Panc1 (cell line): ENCODE measurements at regions not wholly inside any gene's neighbourhood (a gene's known extent, or its start where the extent isn't known, plus 50 kb on each side); places are given as distances from the start of the nearest gene placed in this dataset.

Experiments used
- ATAC-seq: fragments of 200-7000 bp; cut with Tn5 transposase; 2 replicates; pipeline ENCODE4 v1.9.1; 2020; ENCODE audit warnings: mild to moderate bottlenecking, moderate library complexity
- BruUV-seq: library from RNA; stranded (reverse); fragments of 400-500 nt; replicated peaks from 2 replicates; lab custom pipeline; 2021; lab: Mats Ljungman, UMichigan
- CTCF ChIA-PET: fragments of 300-600 bp; sonication (Branson Sonifier 250); formaldehyde crosslinking; loops from one replicate; lab custom pipeline; 2022; ENCODE audit warnings: antibody characterized with exemption; lab: Charles Lee
- POLR2A ChIA-PET: fragments of 300-600 bp; sonication (Branson Sonifier 250); formaldehyde crosslinking; loops from one replicate; lab custom pipeline; 2022; ENCODE audit warnings: antibody characterized with exemption; lab: Charles Lee
- DNase-seq: peaks from one replicate; pipeline ENCODE4 v3.0.0-alpha.2; 2010; ENCODE audit warnings: low read depth, low spot score
- H3K27ac ChIP-seq: 2 replicates; pipeline ENCODE4 v1.5.1; 2011; ENCODE audit warnings: mild to moderate bottlenecking, low read length, inconsistent platforms
- H3K27me3 ChIP-seq: fragments of 200-500 bp; sonication (Bioruptor generic); 2 replicates; pipeline ENCODE4 v1.6.0; 2014; ENCODE audit warnings: low read length, inconsistent platforms; ENCODE audit not compliant: control insufficient read depth, insufficient read depth
- H3K36me3 ChIP-seq: fragments of 200-500 bp; sonication (Bioruptor generic); 2 replicates; pipeline ENCODE4 v1.5.1; 2014; ENCODE audit warnings: inconsistent platforms, mild to moderate bottlenecking, low read length, moderate library complexity; ENCODE audit not compliant: control insufficient read depth, insufficient read depth
- H3K4me1 ChIP-seq: 2 replicates; pipeline ENCODE4 v1.5.1; 2011; ENCODE audit warnings: inconsistent platforms, mild to moderate bottlenecking, low read length, moderate library complexity; ENCODE audit not compliant: control insufficient read depth, insufficient read depth
- H3K4me3 ChIP-seq, 2 experiments: 2 replicates each; pipeline ENCODE4 v1.5.1; 2011 to 2012; ENCODE audit warnings: low read depth in 2 of 2, low read length in 2 of 2, mild to moderate bottlenecking in 2 of 2, inconsistent platforms in 1 of 2, moderate library complexity in 1 of 2
- H3K9me3 ChIP-seq: fragments of 200-500 bp; sonication (Bioruptor generic); 2 replicates; pipeline ENCODE4 v1.5.1; 2014; ENCODE audit warnings: low read depth, mild to moderate bottlenecking, inconsistent platforms, low read length, moderate library complexity; ENCODE audit not compliant: control insufficient read depth, insufficient read depth
- POLR2AphosphoS5 ChIP-seq: IDR thresholded peaks from 2 replicates; pipeline ENCODE4 v1.6.1; 2012; ENCODE audit warnings: mild to moderate bottlenecking, low read depth, low read length, moderate library complexity
- SIN3A ChIP-seq: IDR thresholded peaks from 2 replicates; pipeline ENCODE4 v1.6.1; 2012; ENCODE audit warnings: low read depth, mild to moderate bottlenecking, low read length, moderate library complexity, borderline replicate concordance; ENCODE audit not compliant: insufficient read depth
- TCF7L2 ChIP-seq: IDR thresholded peaks from 2 replicates; pipeline ENCODE4 v1.6.1; 2011; ENCODE audit warnings: mild to moderate bottlenecking, low read depth, low read length, inconsistent platforms
- in situ Hi-C: cut with HindIII; loops from 2 replicates; pipeline ENCODE4 v1.10.0; 2016; ENCODE audit warnings: low sequenced_read_pairs, low pct_unique_long_range_greater_than_20kb
- intact Hi-C: fragments of 100-400 bp; cut with micrococcal nuclease; formaldehyde crosslinking; loops from one replicate; pipeline ENCODE4 v1.10.0; 2022; ENCODE audit not compliant: unreplicated experiment
- TF ChIP-seq, protein P1 (sequence below), 2 experiments: IDR thresholded peaks; 2 replicates each; pipeline ENCODE4 v1.6.1; 2011 to 2012; ENCODE audit warnings: low read depth in 2 of 2, control low read depth in 1 of 2, low read length in 1 of 2, mild to moderate bottlenecking in 1 of 2, moderate library complexity in 1 of 2; ENCODE audit not compliant: insufficient read depth in 1 of 2
- TF ChIP-seq, protein P2 (sequence below): fragments of 450-650 bp; IDR thresholded peaks from 2 replicates; pipeline ENCODE4 v1.5.1; 2017; ENCODE audit warnings: mild to moderate bottlenecking

DNA sequence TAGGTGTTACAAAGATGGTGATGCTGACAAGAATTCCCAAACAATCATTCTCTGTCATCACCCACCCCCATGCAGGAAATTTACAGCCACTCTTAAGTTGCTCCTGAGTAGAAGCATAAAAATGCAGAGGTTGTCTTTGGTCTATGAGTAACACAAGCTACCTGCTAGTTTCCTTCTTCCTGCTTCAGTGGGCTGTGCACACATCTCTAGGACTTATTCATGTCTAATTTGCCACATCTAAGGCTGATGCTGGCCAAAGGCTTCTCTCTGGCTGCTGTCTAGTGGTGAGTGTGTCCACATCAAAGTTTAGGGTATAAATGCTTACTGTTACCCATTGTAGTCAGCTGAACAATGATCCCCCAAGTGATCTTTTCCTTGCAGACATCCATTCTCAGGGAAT, 662.5 kb downstream of the TYW1 start:
- no peaks in the 10 kb centered on the region for H3K4me1 ChIP-seq
- no peak for ATAC-seq
- no peaks in the 10 kb centered on the region for H3K36me3 ChIP-seq
- intact Hi-C loops: no loop called here
- H3K9me3 ChIP-seq: no peaks in the 10 kb centered on the region; the same call in 1 of the 2 replicates
- H3K27ac ChIP-seq: no peak overlapping the region
- no peaks in the 10 kb centered on the region for H3K27me3 ChIP-seq
- BruUV-seq: no TSS peak
- in situ Hi-C loops: no loop called here
- TF ChIP-seq POLR2AphosphoS5 (no peak), SIN3A (no peak), TCF7L2 (no peak)
- TF ChIP-seq, protein P1, sequence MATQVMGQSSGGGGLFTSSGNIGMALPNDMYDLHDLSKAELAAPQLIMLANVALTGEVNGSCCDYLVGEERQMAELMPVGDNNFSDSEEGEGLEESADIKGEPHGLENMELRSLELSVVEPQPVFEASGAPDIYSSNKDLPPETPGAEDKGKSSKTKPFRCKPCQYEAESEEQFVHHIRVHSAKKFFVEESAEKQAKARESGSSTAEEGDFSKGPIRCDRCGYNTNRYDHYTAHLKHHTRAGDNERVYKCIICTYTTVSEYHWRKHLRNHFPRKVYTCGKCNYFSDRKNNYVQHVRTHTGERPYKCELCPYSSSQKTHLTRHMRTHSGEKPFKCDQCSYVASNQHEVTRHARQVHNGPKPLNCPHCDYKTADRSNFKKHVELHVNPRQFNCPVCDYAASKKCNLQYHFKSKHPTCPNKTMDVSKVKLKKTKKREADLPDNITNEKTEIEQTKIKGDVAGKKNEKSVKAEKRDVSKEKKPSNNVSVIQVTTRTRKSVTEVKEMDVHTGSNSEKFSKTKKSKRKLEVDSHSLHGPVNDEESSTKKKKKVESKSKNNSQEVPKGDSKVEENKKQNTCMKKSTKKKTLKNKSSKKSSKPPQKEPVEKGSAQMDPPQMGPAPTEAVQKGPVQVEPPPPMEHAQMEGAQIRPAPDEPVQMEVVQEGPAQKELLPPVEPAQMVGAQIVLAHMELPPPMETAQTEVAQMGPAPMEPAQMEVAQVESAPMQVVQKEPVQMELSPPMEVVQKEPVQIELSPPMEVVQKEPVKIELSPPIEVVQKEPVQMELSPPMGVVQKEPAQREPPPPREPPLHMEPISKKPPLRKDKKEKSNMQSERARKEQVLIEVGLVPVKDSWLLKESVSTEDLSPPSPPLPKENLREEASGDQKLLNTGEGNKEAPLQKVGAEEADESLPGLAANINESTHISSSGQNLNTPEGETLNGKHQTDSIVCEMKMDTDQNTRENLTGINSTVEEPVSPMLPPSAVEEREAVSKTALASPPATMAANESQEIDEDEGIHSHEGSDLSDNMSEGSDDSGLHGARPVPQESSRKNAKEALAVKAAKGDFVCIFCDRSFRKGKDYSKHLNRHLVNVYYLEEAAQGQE (IDR thresholded peaks at IDR 0.05; ENCODE audit: insufficient read depth in 1 of 2, low read depth in 2 of 2, low read length in 1 of 2): no peak
- TF ChIP-seq, protein P2, sequence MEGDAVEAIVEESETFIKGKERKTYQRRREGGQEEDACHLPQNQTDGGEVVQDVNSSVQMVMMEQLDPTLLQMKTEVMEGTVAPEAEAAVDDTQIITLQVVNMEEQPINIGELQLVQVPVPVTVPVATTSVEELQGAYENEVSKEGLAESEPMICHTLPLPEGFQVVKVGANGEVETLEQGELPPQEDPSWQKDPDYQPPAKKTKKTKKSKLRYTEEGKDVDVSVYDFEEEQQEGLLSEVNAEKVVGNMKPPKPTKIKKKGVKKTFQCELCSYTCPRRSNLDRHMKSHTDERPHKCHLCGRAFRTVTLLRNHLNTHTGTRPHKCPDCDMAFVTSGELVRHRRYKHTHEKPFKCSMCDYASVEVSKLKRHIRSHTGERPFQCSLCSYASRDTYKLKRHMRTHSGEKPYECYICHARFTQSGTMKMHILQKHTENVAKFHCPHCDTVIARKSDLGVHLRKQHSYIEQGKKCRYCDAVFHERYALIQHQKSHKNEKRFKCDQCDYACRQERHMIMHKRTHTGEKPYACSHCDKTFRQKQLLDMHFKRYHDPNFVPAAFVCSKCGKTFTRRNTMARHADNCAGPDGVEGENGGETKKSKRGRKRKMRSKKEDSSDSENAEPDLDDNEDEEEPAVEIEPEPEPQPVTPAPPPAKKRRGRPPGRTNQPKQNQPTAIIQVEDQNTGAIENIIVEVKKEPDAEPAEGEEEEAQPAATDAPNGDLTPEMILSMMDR: no peak
- no peak for DNase-seq
- POLR2A ChIA-PET: no interaction called here
- CTCF ChIA-PET: no interaction called here
- no peak overlapping the region for H3K4me3 ChIP-seq

DNA sequence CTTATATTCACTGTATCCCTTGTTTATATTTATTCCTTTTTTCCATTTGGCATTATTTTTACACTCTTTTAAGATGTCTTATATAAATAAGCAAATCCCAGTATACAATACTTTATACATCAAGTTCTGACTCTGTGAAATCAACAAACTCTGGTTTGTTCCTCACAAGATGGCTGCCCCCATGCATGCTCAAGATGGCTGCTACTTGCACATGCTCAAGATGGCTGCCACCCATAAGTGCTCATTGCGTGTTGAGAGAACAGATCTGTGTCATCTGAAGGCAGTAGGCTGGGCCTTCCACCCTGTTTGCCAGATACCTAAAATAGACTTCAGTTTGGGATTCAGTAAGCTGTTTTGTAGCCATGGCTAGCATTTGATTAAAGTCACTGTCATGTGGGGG, 666.2 kb downstream of the TYW1 start:
- no peak for ATAC-seq
- in situ Hi-C loops: no loop called here

More for the DNA sequence above, 666.2 kb downstream of the TYW1 start:
- no peaks in the 10 kb centered on the region; the same call in 1 of the 2 replicates for H3K27me3 ChIP-seq
- ChIA-PET POLR2A (no interaction called here), CTCF (no interaction called here)
- no peaks in the 10 kb centered on the region for H3K4me1 ChIP-seq
- DNase-seq: no peak
- BruUV-seq: no TSS peak
- intact Hi-C loops: no loop called here
- no peaks in the 10 kb centered on the region for H3K36me3 ChIP-seq
- H3K27ac ChIP-seq: no peak overlapping the region
- no peak for TF ChIP-seq TCF7L2
- TF ChIP-seq SIN3A: no peak
- no peak for TF ChIP-seq POLR2AphosphoS5
- TF ChIP-seq, protein P2: no peak
- TF ChIP-seq, protein P1 (IDR thresholded peaks at IDR 0.05; ENCODE audit: insufficient read depth in 1 of 2, low read depth in 2 of 2, low read length in 1 of 2): no peak
- H3K4me3 ChIP-seq: no peak overlapping the region
- no peaks in the 10 kb centered on the region; the same call in 1 of the 2 replicates for H3K9me3 ChIP-seq
